Effector memory CD4-positive, alpha-beta T cell (primary cell): ENCODE measurements at regions not wholly inside any gene's neighbourhood (a gene's known extent, or its start where the extent isn't known, plus 50 kb on each side); places are given as distances from the start of the nearest gene placed in this dataset.
"Not testable (repeated sequence)": the region's sequence is repeated elsewhere in the genome, so short reads cannot be mapped to it uniquely, and the experiment has no call there.

Experiments used
- DNase-seq, 3 donors: peaks; one replicate each; pipeline ENCODE4 v3.0.0-alpha.2; 2020
- H3K27ac ChIP-seq: 2 replicates; pipeline ENCODE4 v1.7.0; 2013; ENCODE audit warnings: mild to moderate bottlenecking, low read length, moderate library complexity; ENCODE audit not compliant: insufficient read depth, poor library complexity, severe bottlenecking
- H3K27me3 ChIP-seq: replicated peaks from 2 replicates; pipeline ENCODE4 v1.7.0; 2013; ENCODE audit warnings: mild to moderate bottlenecking, low read length; ENCODE audit not compliant: insufficient read depth, control insufficient read depth, poor library complexity, severe bottlenecking
- H3K36me3 ChIP-seq: 2 replicates; pipeline ENCODE4 v1.7.0; 2013; ENCODE audit warnings: mild to moderate bottlenecking, low read length, moderate library complexity; ENCODE audit not compliant: control insufficient read depth, insufficient read depth
- H3K4me1 ChIP-seq: 2 replicates; pipeline ENCODE4 v1.7.0; 2013; ENCODE audit warnings: low read length, mild to moderate bottlenecking; ENCODE audit not compliant: control insufficient read depth, insufficient read depth, poor library complexity, severe bottlenecking
- H3K4me3 ChIP-seq: 2 replicates; pipeline ENCODE4 v1.7.0; 2013; ENCODE audit warnings: low read length, low read depth, mild to moderate bottlenecking; ENCODE audit not compliant: insufficient read depth, poor library complexity, severe bottlenecking
- H3K9me3 ChIP-seq: 2 replicates; pipeline ENCODE4 v1.7.0; 2013; ENCODE audit warnings: mild to moderate bottlenecking, low read length, moderate library complexity; ENCODE audit not compliant: control insufficient read depth

GRCh38 chr17:36690190-36690589, 88.8 kb downstream of the MRM1 start:
- DNase-seq, result no peak
- Histone ChIP-seq H3K27me3 (no peaks in the 10 kb centered on the region), H3K4me1 (no peaks in the 10 kb centered on the region)

DNA sequence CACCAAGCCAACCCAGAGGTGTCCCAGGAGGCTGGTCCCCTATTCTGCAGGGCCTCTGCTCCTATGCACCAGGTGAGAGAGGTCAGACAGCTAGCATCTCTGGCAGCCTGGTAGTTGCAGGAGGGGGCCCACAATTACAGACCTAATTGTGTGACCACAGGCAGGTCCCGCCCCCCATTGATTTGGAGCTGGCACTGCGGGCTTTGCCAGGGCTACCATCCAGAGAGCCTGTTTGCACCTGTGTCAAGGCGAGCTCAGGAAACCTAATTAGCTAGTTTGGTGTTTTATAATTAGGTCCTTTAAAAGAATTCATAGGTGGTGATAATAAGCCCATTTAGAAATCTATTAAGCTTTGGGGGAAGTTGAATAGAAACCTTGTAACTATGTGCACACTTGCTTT, 90.2 kb downstream of the MRM1 start:
- H3K9me3 ChIP-seq, result no peaks in the 10 kb centered on the region
- DNase-seq, result no peak
- no peak overlapping the region for H3K27ac ChIP-seq
- H3K36me3 ChIP-seq, result no peaks in the 10 kb centered on the region
- H3K4me1 ChIP-seq, result no peaks in the 10 kb centered on the region
- no peak overlapping the region for H3K4me3 ChIP-seq
- no peaks in the 10 kb centered on the region for H3K27me3 ChIP-seq

More at GRCh38 chr17:36690190-36690589, 88.8 kb downstream of the MRM1 start:
- Histone ChIP-seq H3K36me3 (no peaks in the 10 kb centered on the region), H3K27ac (no peak overlapping the region), H3K4me3 (no peak overlapping the region), H3K9me3 (no peaks in the 10 kb centered on the region)

- Histone ChIP-seq H3K27ac (no peak overlapping the region), H3K9me3 (no peaks in the 10 kb centered on the region), H3K4me3 (no peak overlapping the region), H3K27me3 (no peaks in the 10 kb centered on the region), H3K36me3 (no peaks in the 10 kb centered on the region), H3K4me1 (no peaks in the 10 kb centered on the region)
- no peak for DNase-seq
Measured at GRCh38 chr17:36695082-36695481, 93.7 kb downstream of the MRM1 start.

DNA sequence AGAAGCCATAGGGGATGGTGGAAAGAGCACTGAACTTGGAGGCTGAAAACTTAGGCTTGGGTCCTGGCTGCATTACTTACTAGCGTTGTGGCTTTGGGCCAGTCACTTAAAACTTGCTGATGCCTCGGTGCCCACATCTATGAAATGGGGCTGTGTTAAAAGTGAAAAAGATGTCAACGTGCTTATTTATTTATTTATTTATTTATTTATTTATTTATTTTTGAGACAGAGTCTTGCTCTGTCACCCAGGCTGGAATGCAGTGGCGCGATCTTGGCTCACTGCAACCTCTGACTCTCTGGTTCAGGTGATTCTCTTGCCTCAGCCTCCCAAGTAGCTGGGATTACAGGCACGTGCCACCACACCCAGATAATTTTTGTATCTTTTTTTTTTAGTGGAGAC, 94.3 kb downstream of the MRM1 start:
- not testable (repeated sequence) for H3K4me3 ChIP-seq, H3K36me3 ChIP-seq, DNase-seq, H3K27me3 ChIP-seq, H3K9me3 ChIP-seq, H3K4me1 ChIP-seq, H3K27ac ChIP-seq

DNA sequence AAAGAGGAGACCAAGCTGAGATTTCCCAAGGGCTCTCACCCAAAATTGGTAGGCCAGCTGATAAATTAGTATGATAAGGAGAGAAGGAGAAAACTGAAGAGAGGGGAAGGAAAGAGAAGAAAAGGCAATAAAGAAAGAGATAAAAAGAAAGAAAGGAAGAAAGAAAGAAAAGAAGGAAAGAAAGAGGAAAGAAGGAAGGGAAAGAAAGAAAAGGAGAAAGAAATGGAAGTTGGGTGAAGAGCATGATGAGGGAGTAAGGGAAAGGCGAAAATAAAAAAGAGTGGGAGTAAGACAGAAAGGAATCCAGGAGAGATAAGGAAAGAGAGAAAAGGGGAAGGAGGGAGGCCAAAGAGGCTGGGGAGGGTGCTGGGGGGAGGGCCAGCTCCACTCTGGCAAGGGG, 95.4 kb downstream of the MRM1 start:
- H3K36me3 ChIP-seq, result no peaks in the 10 kb centered on the region
- H3K4me1 ChIP-seq, result no peaks in the 10 kb centered on the region
- no peak overlapping the region for H3K4me3 ChIP-seq
- no peak overlapping the region for H3K27ac ChIP-seq
- no peak for DNase-seq
- no peaks in the 10 kb centered on the region for H3K27me3 ChIP-seq
- no peaks in the 10 kb centered on the region for H3K9me3 ChIP-seq

DNA sequence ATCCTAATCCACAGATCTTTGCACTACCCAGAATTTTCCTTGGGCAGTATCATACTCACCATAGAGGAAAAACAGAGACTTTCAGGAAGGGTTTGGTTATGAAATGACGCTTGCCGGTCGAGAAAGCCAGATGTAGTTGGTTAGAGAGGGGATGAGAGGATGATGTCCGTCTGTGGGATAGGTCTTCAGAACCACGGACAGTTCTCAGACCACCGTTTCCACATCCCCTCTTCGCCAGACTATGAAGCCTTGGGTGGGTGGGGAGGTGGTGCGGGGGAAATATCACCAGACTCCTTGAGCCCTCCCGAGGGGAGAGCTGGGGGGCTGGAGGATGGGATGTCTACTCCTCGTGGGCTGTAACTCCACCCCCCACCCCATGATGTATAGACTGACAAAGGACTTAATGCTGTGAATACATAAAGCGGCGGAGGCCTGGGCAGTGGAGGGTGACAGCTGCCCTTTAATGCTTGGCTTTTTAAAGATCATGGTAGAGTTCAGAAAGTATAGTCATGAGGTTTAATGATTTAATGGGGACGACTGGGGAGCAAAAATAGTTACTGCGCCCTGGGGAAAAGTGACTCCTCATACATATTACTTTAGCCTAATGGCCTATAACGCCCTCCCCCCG, 96.6 kb downstream of the MRM1 start:
- Histone ChIP-seq H3K27me3 (peaks cover 7% of the 10 kb centered on the region), H3K4me1 (no peaks in the 10 kb centered on the region), H3K4me3 (no peak overlapping the region), H3K27ac (no peak overlapping the region), H3K36me3 (no peaks in the 10 kb centered on the region), H3K9me3 (no peaks in the 10 kb centered on the region)
- no peak for DNase-seq

- Histone ChIP-seq H3K4me3 (no peak overlapping the region), H3K4me1 (no peaks in the 10 kb centered on the region), H3K36me3 (no peaks in the 10 kb centered on the region), H3K9me3 (no peaks in the 10 kb centered on the region), H3K27ac (no peak overlapping the region), H3K27me3 (peaks cover 20% of the 10 kb centered on the region)
- no peak for DNase-seq
Measured at GRCh38 chr17:36701429-36702099, 100.2 kb downstream of the MRM1 start.

DNA sequence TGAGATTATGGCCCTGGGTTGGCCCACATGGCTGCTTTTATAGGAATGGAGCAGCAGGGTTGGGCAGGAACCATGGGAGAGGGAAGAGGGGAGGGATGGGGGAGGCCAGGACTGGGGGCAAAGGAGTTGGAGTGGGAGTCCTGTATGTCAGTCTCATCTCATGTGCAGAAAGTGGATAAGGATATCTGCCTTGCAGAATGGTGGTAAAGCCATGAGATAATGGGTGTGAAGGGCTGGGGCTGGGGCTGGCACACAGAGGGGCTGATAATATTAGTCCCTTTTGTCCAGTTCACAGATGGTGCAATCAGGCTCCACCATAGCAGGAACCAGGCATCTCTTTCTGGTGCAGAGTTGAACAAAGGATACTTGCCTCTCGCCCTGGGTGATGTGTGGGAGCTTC, 101.3 kb downstream of the MRM1 start:
- Histone ChIP-seq H3K9me3 (no peaks in the 10 kb centered on the region), H3K27me3 (peaks cover 20% of the 10 kb centered on the region), H3K4me3 (no peak overlapping the region), H3K4me1 (no peaks in the 10 kb centered on the region), H3K36me3 (no peaks in the 10 kb centered on the region), H3K27ac (no peak overlapping the region)
- no peak for DNase-seq

- H3K9me3 ChIP-seq, result no peaks in the 10 kb centered on the region
- DNase-seq, result no peak
- no peak overlapping the region for H3K4me3 ChIP-seq
- H3K4me1 ChIP-seq, result no peaks in the 10 kb centered on the region
- H3K36me3 ChIP-seq, result no peaks in the 10 kb centered on the region
- no peak overlapping the region for H3K27ac ChIP-seq
- peaks cover 20% of the 10 kb centered on the region for H3K27me3 ChIP-seq
Measured at GRCh38 chr17:36703860-36704266, 102.5 kb downstream of the MRM1 start.

DNA sequence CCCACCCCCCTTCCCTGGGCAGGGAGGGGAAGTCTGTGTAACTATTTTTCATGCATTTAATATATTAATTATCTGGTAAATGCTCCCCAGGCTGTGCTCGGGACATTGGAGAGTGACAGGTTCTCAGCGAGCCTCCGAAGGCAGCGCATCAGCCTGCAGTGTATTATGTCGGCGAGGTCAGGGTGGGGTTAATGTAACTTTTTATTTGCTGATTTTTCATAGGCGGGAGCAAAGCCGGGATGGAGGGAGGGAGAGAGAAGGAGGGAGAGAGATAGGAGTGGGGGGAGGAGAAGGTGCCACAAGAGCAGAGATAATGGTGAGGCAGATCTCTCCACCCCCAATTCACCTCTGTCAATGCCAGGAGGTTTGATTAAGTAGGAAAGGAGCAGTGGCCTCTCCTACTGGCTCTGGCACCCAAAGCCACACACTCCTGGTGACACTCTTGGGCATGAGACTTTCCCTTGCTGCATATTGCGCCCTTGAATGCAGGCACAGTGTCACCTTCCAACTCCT, 104.0 kb downstream of the MRM1 start:
- Histone ChIP-seq H3K4me1 (no peaks in the 10 kb centered on the region), H3K4me3 (no peak overlapping the region), H3K9me3 (no peaks in the 10 kb centered on the region), H3K36me3 (no peaks in the 10 kb centered on the region), H3K27ac (no peak overlapping the region), H3K27me3 (peaks cover 20% of the 10 kb centered on the region)
- no peak for DNase-seq
